NCI-H2227 (cell line): ENCODE measurements at regions not wholly inside any gene's neighbourhood (a gene's known extent, or its start where the extent isn't known, plus 50 kb on each side); places are given as distances from the start of the nearest gene placed in this dataset.

ENCODE experiments used
- DNase-seq: peaks from one replicate; lab custom pipeline; 2025; ENCODE audit not compliant: unreplicated experiment; lab: John Stamatoyannopoulos, UW

DNA sequence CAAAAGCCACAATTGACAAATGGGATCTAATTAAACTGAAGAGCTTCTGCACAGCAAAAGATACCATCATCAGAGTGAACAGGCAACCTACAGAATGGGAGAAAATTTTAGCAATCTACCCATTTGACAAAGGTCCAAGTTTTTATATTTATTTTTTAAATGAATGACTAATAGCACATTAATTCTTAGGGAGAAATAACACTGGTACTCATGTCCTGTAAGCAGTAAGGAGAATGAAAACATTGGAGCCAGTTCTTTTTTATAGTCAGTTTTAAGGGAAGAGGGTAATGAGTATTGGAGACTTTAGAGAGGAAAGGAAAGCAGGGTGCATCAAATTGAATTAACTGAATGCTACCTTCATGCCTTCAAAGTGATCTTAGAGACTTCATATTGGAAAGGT, 404.7 kb upstream of the TGFBR2 start:
- no peak for DNase-seq

DNA sequence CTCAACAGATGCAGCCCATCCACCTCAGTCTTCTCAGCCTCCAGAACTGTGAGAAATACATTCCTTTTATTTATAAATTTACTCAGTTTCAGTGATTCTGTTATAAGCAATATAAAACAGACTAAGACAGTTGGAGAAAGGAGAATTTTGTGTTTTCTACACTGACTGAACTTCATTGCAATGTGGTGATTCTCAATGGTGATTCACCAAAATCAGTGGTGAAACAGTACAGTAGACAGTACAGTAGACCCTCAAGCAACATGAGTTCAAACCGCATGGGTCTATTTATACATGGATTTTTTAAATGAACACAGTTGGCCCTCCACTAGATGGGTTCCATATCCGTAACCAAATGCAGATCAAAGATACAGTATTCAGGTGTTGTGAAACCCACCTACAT, 403.1 kb upstream of the TGFBR2 start:
- DNase-seq = no peak

- no peak for DNase-seq
Measured at GRCh38 chr3:30204126-30204525, 402.3 kb upstream of the TGFBR2 start.

DNA sequence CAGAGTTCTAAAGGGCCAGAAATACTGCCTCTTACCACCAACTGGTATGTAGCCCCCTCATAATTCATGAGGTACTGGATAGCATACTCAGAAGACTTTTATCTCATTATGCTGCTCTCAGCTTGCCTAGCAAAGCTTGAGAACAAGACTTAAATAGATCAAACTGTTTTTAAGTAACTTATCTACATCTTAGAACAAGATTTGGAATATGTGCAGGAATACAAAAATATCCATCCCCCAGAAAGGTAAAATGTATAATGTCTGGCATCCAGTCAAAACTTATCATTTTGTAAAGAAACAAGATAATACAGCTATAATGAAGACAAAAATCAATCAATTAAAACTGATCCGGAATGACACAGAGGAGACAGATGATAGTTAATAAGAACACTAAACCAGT, 400.4 kb upstream of the TGFBR2 start:
- DNase-seq = no peak

GRCh38 chr3:30221619-30222018, 384.8 kb upstream of the TGFBR2 start:
- DNase-seq = no peak

DNA sequence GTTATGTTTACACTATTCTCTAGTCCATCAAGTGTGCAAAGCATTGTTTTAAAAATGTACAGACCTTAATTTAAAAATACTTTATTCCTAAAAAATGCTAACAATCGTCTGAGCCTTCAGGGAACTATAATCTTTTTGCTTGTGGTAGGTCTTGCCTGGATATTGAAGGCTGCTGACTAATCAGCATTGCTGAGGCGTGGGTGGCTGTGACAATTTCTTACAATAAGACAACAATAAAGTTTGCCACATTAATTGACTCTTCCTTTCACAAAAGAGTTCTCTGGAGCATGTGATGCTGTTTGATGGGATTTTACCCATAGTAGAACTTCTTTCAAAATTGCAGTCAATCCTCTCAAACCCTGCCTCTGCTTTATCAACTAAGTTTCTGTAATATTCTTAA, 384.0 kb upstream of the TGFBR2 start:
- DNase-seq = no peak

DNA sequence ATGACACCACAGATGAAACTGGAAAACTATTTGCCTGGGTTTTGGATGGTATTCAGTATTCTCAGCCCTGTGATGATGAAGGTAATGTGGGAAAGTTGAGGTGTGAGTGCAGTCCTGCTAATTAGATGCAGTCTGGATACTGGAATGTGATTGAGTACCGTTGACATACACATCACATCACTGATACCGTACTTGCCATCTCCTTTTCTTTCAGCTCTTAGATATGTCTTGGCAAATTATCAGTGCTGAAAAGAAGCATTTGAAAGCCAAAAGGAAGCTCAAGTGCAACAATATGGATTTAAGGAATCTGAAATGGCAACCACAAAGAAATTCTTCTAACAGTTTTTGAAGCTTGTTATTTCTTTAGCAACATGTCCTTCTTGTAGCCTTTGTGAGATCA, 381.4 kb upstream of the TGFBR2 start:
- no peak for DNase-seq

DNA sequence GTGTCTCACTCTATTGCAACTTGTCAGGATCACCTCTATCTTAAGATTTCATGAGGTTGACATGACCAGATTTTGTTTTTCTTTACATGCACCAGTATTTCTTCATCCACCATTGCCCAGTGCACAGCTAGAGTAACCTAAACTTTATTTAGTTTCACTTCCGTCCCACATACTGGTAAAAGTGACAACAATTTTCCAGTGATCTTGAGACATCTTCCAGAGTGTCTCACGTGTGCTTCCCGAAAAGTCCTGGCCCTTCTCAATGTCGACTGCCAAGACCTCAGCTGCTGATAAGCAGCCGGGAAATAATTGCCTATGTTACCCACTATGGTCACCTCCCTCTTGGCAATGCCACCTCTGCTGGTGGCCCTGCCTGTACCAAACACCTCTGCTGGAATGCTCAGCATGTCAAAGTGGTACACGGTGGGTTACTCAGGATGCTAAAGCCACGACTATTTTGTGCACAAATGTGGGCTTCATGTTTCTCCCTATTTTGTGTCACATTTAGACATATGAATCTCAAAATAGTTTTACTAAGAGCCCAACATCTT, 379.7 kb upstream of the TGFBR2 start:
- no peak for DNase-seq

DNA sequence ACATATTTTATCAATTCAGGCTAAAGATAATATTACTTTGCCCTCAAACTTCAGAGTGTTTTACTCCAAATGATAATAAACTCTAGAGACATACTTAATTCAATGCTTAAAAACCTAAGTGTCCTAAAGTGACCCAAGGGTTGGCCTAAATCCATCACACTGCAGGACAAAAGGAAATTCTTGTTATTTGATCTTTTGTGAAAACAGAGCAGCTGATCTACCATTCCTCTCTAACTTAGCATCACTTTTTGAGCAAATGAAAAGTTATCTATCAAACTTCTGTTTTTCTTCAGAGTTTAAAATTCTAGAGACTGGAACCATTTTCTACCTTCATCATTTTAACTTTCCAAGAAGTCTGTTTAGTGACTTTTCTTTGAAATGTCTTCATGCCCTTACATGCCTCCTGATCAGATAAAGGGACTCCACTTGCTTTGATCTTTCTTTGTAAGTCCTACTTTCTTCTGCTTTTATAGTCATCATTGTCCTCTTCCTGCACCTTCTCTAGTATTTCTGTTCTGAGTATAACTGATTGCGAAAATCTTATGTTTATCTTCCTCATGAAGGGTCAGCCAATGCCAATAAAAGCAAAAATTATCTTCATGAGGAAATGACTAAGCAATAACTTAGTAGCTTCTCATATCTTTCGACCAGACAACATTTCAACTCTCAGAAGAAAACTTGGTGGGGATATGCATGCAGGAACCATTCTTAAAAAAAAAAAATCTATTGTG, 378.7 kb upstream of the TGFBR2 start:
- no peak for DNase-seq

- no peak for DNase-seq
Measured at GRCh38 chr3:30228302-30228631, 378.1 kb upstream of the TGFBR2 start.

GRCh38 chr3:30231277-30232141, 374.9 kb upstream of the TGFBR2 start:
- no peak for DNase-seq

DNA sequence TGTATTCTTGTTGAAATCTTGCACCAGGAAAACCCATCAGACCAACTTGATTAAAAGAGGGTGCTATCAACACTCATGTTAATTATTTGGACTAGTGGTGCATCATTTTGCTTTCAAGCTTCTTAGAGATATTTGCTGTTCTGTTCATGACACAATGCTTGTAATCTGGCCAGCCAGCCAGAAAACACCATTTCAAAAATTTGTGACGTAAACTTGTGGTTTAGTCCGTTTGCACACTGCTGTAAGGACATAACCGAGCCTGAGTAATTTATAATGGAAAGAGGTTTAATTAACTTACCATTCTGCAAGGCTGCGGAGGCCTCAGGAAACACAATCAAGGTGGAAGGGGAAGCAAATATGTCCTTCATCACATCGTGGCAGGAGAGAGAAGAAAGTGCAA, 374.3 kb upstream of the TGFBR2 start:
- no peak for DNase-seq

GRCh38 chr3:30233913-30234646, 372.3 kb upstream of the TGFBR2 start:
- DNase-seq = no peak

- no peak for DNase-seq
Measured at GRCh38 chr3:30236011-30236410, 370.4 kb upstream of the TGFBR2 start.

DNA sequence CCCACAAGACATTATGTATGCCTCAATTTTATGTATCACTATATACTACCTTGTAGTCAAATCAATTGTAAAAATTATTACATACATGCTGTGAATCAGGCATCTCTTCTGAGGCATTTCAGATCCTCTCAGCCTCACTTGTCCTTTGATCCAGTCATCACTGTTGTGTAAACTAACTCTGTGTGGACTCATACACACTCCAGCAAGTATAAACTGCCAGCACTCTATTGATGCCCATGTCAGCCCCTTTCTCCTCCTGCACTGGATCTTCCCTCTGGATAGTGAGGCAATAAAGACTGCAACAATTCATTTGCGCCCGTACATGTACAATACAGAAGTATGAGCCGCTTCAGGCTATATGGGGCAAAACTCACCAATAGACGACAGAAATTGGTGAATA, 364.7 kb upstream of the TGFBR2 start:
- DNase-seq = no peak

- peak; percentile 58 for DNase-seq
Measured at GRCh38 chr3:30245858-30246622, 360.4 kb upstream of the TGFBR2 start.

GRCh38 chr3:30248423-30248822, 358.0 kb upstream of the TGFBR2 start:
- DNase-seq = no peak

- DNase-seq = no peak
Measured at GRCh38 chr3:30252474-30252873, 353.9 kb upstream of the TGFBR2 start.

- no peak for DNase-seq
Measured at GRCh38 chr3:30253832-30254231, 352.6 kb upstream of the TGFBR2 start.

DNA sequence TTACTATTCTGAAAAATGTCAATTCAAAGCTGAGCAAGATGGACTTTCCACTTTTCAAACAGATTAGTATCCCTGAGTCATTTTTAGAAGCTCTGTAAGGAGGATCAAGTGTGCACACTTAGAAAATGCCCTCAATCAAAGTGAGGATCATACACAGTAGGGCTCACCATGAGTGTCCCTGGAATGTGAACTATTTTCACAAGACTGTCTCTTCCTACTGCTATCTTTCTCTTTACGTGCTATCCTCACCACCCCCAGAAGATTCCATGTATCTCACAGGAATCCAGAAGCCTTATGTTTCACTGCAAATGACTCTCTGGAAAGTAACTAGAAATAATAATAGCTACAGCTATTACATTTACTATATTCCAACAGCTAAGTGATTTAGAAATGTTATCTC, 349.9 kb upstream of the TGFBR2 start:
- no peak for DNase-seq
